IMR-90 (cell line): ENCODE measurements at regions not wholly inside any gene's neighbourhood (a gene's known extent, or its start where the extent isn't known, plus 50 kb on each side); places are given as distances from the start of the nearest gene placed in this dataset.

ENCODE experiments used
- BHLHE40 ChIP-seq: fragments of 150-350 bp; IDR thresholded peaks from 2 replicates; pipeline ENCODE4 v1.6.1; 2016; ENCODE audit warnings: mild to moderate bottlenecking, low read depth, low read length
- CEBPB ChIP-seq: IDR thresholded peaks from 2 replicates; pipeline ENCODE4 v1.6.1; 2012; ENCODE audit warnings: low read depth, low read length, improper control_type of control experiment
- MAFK ChIP-seq: IDR thresholded peaks from 2 replicates; pipeline ENCODE4 v1.6.1; 2012; ENCODE audit warnings: low read depth, low read length, improper control_type of control experiment
- MAZ ChIP-seq: IDR thresholded peaks from 2 replicates; pipeline ENCODE4 v1.6.1; 2012; ENCODE audit warnings: low read depth, mild to moderate bottlenecking, low read length, improper control_type of control experiment, moderate library complexity, borderline replicate concordance
- MXI1 ChIP-seq: IDR thresholded peaks from 2 replicates; pipeline ENCODE4 v1.6.1; 2012; ENCODE audit warnings: low read depth, mild to moderate bottlenecking, low read length, moderate library complexity, borderline replicate concordance
- NFE2L2 ChIP-seq: fragments of 150-350 bp; IDR thresholded peaks from 2 replicates; pipeline ENCODE4 v1.6.1; 2016; ENCODE audit warnings: low read depth, mild to moderate bottlenecking, low read length
- POLR2A ChIP-seq: IDR thresholded peaks from 2 replicates; pipeline ENCODE4 v1.6.1; 2012; ENCODE audit warnings: mild to moderate bottlenecking, low read depth, low read length
- RAD21 ChIP-seq: IDR thresholded peaks from 2 replicates; pipeline ENCODE4 v1.6.1; 2012; ENCODE audit warnings: low read length, improper control_type of control experiment
- RFX5 ChIP-seq: IDR thresholded peaks from 2 replicates; pipeline ENCODE4 v1.8.0; 2012; ENCODE audit warnings: low read depth, mild to moderate bottlenecking, low read length, moderate library complexity
- SMC3 ChIP-seq: fragments of 150-350 bp; IDR thresholded peaks from 2 replicates; pipeline ENCODE4 v1.6.1; 2016; ENCODE audit warnings: low read depth, mild to moderate bottlenecking, antibody characterized with exemption, low read length, moderate library complexity
- USF2 ChIP-seq: fragments of 150-350 bp; IDR thresholded peaks from 2 replicates; pipeline ENCODE4 v1.6.1; 2017; ENCODE audit warnings: mild to moderate bottlenecking, antibody characterized with exemption, low read length, low read depth
- TF ChIP-seq, protein P1 (sequence below): conservative IDR thresholded peaks from 2 replicates; pipeline ENCODE4 v1.5.1; 2012; ENCODE audit warnings: mild to moderate bottlenecking, low read depth, low read length, improper control_type of control experiment

- TF ChIP-seq, protein P1, sequence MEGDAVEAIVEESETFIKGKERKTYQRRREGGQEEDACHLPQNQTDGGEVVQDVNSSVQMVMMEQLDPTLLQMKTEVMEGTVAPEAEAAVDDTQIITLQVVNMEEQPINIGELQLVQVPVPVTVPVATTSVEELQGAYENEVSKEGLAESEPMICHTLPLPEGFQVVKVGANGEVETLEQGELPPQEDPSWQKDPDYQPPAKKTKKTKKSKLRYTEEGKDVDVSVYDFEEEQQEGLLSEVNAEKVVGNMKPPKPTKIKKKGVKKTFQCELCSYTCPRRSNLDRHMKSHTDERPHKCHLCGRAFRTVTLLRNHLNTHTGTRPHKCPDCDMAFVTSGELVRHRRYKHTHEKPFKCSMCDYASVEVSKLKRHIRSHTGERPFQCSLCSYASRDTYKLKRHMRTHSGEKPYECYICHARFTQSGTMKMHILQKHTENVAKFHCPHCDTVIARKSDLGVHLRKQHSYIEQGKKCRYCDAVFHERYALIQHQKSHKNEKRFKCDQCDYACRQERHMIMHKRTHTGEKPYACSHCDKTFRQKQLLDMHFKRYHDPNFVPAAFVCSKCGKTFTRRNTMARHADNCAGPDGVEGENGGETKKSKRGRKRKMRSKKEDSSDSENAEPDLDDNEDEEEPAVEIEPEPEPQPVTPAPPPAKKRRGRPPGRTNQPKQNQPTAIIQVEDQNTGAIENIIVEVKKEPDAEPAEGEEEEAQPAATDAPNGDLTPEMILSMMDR = no peak
- TF ChIP-seq RAD21 = no peak
- no peak for TF ChIP-seq CEBPB
- TF ChIP-seq BHLHE40 = no peak
- TF ChIP-seq POLR2A = no peak
- TF ChIP-seq MAFK = no peak
- TF ChIP-seq USF2 = no peak
- no peak for TF ChIP-seq RFX5
- no peak for TF ChIP-seq SMC3
- TF ChIP-seq NFE2L2 = no peak
- no peak for TF ChIP-seq MAZ
- TF ChIP-seq MXI1 = no peak
Observed at GRCh38 chrX:96052078-96052477, 632.6 kb upstream of the DIAPH2 start.
